IMR-90 (cell line): ENCODE measurements at regions not wholly inside any gene's neighbourhood (a gene's known extent, or its start where the extent isn't known, plus 50 kb on each side); places are given as distances from the start of the nearest gene placed in this dataset.

Experiments used
- ATAC-seq: fragments of 200-7000 bp; cut with Tn5 transposase; 2 replicates; pipeline ENCODE4 v1.9.1; 2020; ENCODE audit warnings: low read depth, mild to moderate bottlenecking, moderate library complexity
- BruUV-seq: library from RNA; stranded (reverse); fragments of 400-500 nt; replicated peaks from 2 replicates; lab custom pipeline; 2021; lab: Mats Ljungman, UMichigan
- CTCF ChIA-PET: fragments of 300-600 bp; formaldehyde crosslinking; extraction: SDS; loops from one replicate; lab custom pipeline; 2021; ENCODE audit warnings: antibody characterized with exemption; lab: Yijun Ruan, JAX
- POLR2A ChIA-PET: fragments of 300-600 bp; sonication (Branson Sonifier 250); formaldehyde crosslinking; loops from one replicate; lab custom pipeline; 2022; ENCODE audit warnings: antibody characterized with exemption; ENCODE audit not compliant: unreplicated experiment; lab: Charles Lee
- DNase-seq: peaks from one replicate; pipeline ENCODE4 v3.0.0; 2013
- H2AFZ ChIP-seq: replicated peaks from 2 replicates; pipeline ENCODE3; 2013; ENCODE audit warnings: low read length, mild to moderate bottlenecking; ENCODE audit not compliant: poor library complexity
- H2AK5ac ChIP-seq: 2 replicates; pipeline ENCODE4 v1.6.1; 2013; ENCODE audit warnings: low read depth, low read length, inconsistent platforms
- H2AK9ac ChIP-seq: replicated peaks from 2 replicates; pipeline ENCODE3; 2013; ENCODE audit warnings: mild to moderate bottlenecking, low read depth, low read length, moderate library complexity; ENCODE audit not compliant: poor library complexity
- H2BK120ac ChIP-seq: 2 replicates; pipeline ENCODE4 v1.6.1; 2013; ENCODE audit warnings: low read depth, low read length, inconsistent platforms
- H2BK15ac ChIP-seq: 3 replicates; pipeline ENCODE4 v1.6.1; 2013; ENCODE audit warnings: low read depth, low read length, inconsistent platforms
- H2BK20ac ChIP-seq: 2 replicates; pipeline ENCODE4 v1.6.1; 2013; ENCODE audit warnings: low read depth, mild to moderate bottlenecking, inconsistent platforms, low read length, moderate library complexity
- H2BK5ac ChIP-seq: 2 replicates; pipeline ENCODE4 v1.6.1; 2013; ENCODE audit warnings: mild to moderate bottlenecking, low read depth, low read length, inconsistent platforms; ENCODE audit not compliant: poor library complexity, severe bottlenecking
- H3K14ac ChIP-seq: replicated peaks from 2 replicates; pipeline ENCODE4 v1.6.1; 2013; ENCODE audit warnings: low read depth, low read length, inconsistent platforms
- H3K18ac ChIP-seq: 2 replicates; pipeline ENCODE4 v1.6.1; 2013; ENCODE audit warnings: low read depth, low read length, control low read depth
- H3K23ac ChIP-seq: 2 replicates; pipeline ENCODE4 v1.6.1; 2013; ENCODE audit warnings: low read depth, low read length, inconsistent platforms
- H3K27ac ChIP-seq: 2 replicates; pipeline ENCODE4 v1.5.1; 2013; ENCODE audit warnings: mild to moderate bottlenecking, control low read depth, low read length; ENCODE audit not compliant: insufficient read depth
- H3K27me3 ChIP-seq: 2 replicates; pipeline ENCODE4 v1.6.1; 2013; ENCODE audit warnings: low read length; ENCODE audit not compliant: control insufficient read depth, insufficient read depth
- H3K36me3 ChIP-seq: 2 replicates; pipeline ENCODE4 v1.6.1; 2013; ENCODE audit warnings: low read length, mixed read lengths; ENCODE audit not compliant: control insufficient read depth, insufficient read depth
- H3K4ac ChIP-seq: 2 replicates; pipeline ENCODE4 v1.6.1; 2013; ENCODE audit warnings: low read depth, low read length, inconsistent platforms
- H3K4me1 ChIP-seq: 2 replicates; pipeline ENCODE4 v1.6.1; 2013; ENCODE audit warnings: low read length, mixed read lengths; ENCODE audit not compliant: control insufficient read depth, insufficient read depth
- H3K4me2 ChIP-seq: 2 replicates; pipeline ENCODE4 v1.6.1; 2013; ENCODE audit warnings: low read depth, mild to moderate bottlenecking, control low read depth, low read length, moderate library complexity
- H3K4me3 ChIP-seq: 2 replicates; pipeline ENCODE4 v1.5.1; 2013; ENCODE audit warnings: low read depth, mild to moderate bottlenecking, control low read depth, low read length, moderate library complexity; ENCODE audit not compliant: insufficient read depth
- H3K56ac ChIP-seq: 2 replicates; pipeline ENCODE4 v1.6.1; 2013; ENCODE audit warnings: low read length, inconsistent platforms; ENCODE audit not compliant: insufficient read depth; ENCODE audit errors: extremely low read depth
- H3K79me1 ChIP-seq, 2 experiments: 2 replicates each; pipeline ENCODE4 v1.6.1; 2013; ENCODE audit warnings: low read length in 2 of 2, inconsistent platforms in 1 of 2, low read depth in 1 of 2
- H3K9ac ChIP-seq: 2 replicates; pipeline ENCODE4 v1.6.1; 2013; ENCODE audit warnings: low read depth, low read length, control low read depth
- H3K9me1 ChIP-seq: 2 replicates; pipeline ENCODE4 v1.6.1; 2013; ENCODE audit warnings: low read length, inconsistent platforms; ENCODE audit not compliant: insufficient read depth
- H3K9me3 ChIP-seq: 2 replicates; pipeline ENCODE4 v1.6.1; 2013; ENCODE audit warnings: low read length; ENCODE audit not compliant: control insufficient read depth, insufficient read depth
- H4K20me1 ChIP-seq: 2 replicates; pipeline ENCODE4 v1.6.1; 2013; ENCODE audit warnings: low read length, inconsistent platforms; ENCODE audit not compliant: insufficient read depth
- H4K5ac ChIP-seq: 2 replicates; pipeline ENCODE4 v1.6.1; 2013; ENCODE audit warnings: mild to moderate bottlenecking, low read depth, low read length, control low read depth
- H4K8ac ChIP-seq, 2 experiments: 2 replicates each; pipeline ENCODE4 v1.6.1; 2013; ENCODE audit warnings: low read depth in 2 of 2, low read length in 2 of 2, control low read depth in 1 of 2, inconsistent platforms in 1 of 2
- H4K91ac ChIP-seq: 2 replicates; pipeline ENCODE4 v1.6.1; 2013; ENCODE audit warnings: low read depth, low read length, inconsistent platforms; ENCODE audit not compliant: insufficient read depth
- MAFK ChIP-seq: IDR thresholded peaks from 2 replicates; pipeline ENCODE4 v1.6.1; 2012; ENCODE audit warnings: low read depth, low read length, improper control_type of control experiment
- MXI1 ChIP-seq: IDR thresholded peaks from 2 replicates; pipeline ENCODE4 v1.6.1; 2012; ENCODE audit warnings: low read depth, mild to moderate bottlenecking, low read length, moderate library complexity, borderline replicate concordance
- NFE2L2 ChIP-seq: fragments of 150-350 bp; IDR thresholded peaks from 2 replicates; pipeline ENCODE4 v1.6.1; 2016; ENCODE audit warnings: low read depth, mild to moderate bottlenecking, low read length
- POLR2A ChIP-seq: IDR thresholded peaks from 2 replicates; pipeline ENCODE4 v1.6.1; 2012; ENCODE audit warnings: mild to moderate bottlenecking, low read depth, low read length
- RAD21 ChIP-seq: IDR thresholded peaks from 2 replicates; pipeline ENCODE4 v1.6.1; 2012; ENCODE audit warnings: low read length, improper control_type of control experiment
- RCOR1 ChIP-seq: IDR thresholded peaks from 2 replicates; pipeline ENCODE4 v1.6.1; 2012; ENCODE audit warnings: mild to moderate bottlenecking, low read length, improper control_type of control experiment; ENCODE audit not compliant: insufficient replicate concordance
- RFX5 ChIP-seq: IDR thresholded peaks from 2 replicates; pipeline ENCODE4 v1.8.0; 2012; ENCODE audit warnings: low read depth, mild to moderate bottlenecking, low read length, moderate library complexity
- SMC3 ChIP-seq: fragments of 150-350 bp; IDR thresholded peaks from 2 replicates; pipeline ENCODE4 v1.6.1; 2016; ENCODE audit warnings: low read depth, mild to moderate bottlenecking, antibody characterized with exemption, low read length, moderate library complexity
- WGBS, 2 experiments: methylation state at CpG; one replicate each; pipeline versions ENCODE4 v1.1.5 to v1.1.7; 2013; ENCODE audit warnings: missing lambda C conversion rate in 2 of 2; ENCODE audit not compliant: insufficient read length in 1 of 2; ENCODE audit errors: extremely low coverage in 2 of 2; 5-methylcytosine and 5-hydroxymethylcytosine counted together
- dilution Hi-C: fragments of 300-500 bp; cut with HindIII; formaldehyde crosslinking; loops from one replicate; pipeline ENCODE4 v1.14.3; 2018; ENCODE audit warnings: low sequenced_read_pairs; ENCODE audit not compliant: unreplicated experiment
- in situ Hi-C: fragments of 300-500 bp; cut with MboI; formaldehyde crosslinking; loops from 3 replicates; pipeline ENCODE4 v1.14.3; 2019; ENCODE audit warnings: low sequenced_read_pairs, inconsistent platforms, mixed read lengths
- intact Hi-C: fragments of 100-400 bp; cut with micrococcal nuclease; formaldehyde crosslinking; loops from 2 replicates; pipeline ENCODE4 v1.10.0; 2022
- TF ChIP-seq, protein P1 (sequence below): fragments of 150-350 bp; IDR thresholded peaks from 2 replicates; pipeline ENCODE4 v1.6.1; 2016; ENCODE audit warnings: low read depth, mild to moderate bottlenecking, low read length, moderate library complexity, borderline replicate concordance
- TF ChIP-seq, protein P2 (sequence below): fragments of 150-350 bp; IDR thresholded peaks from 2 replicates; pipeline ENCODE4 v1.6.1; 2017; ENCODE audit warnings: mild to moderate bottlenecking, antibody characterized with exemption, low read length, low read depth

DNA sequence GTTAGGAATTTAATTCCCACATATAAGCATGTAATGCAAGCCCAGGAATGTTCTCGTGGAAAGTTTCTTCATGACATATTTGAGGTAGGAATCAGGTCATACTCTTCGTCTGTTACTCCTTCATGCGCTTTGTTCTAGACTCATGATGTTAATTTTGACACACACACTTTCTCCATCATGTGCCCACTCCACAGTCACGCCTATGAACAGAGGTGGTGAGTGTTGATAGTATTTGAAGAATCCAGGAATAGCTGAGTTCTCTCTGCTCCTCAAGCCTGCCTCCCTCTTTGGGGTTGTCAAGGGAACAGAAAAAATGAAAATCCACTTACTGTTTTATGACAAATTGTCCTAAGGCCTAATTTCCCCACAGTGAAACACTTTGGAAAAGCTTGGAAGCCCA lies 117.3 kb upstream of the SERPINE2 start:
- no peak overlapping the region for H3K4me3 ChIP-seq
- H2AK5ac ChIP-seq: no peak overlapping the region
- ChIA-PET POLR2A (no interaction called here), CTCF (no interaction called here)
- H4K91ac ChIP-seq: no peak overlapping the region
- H3K9me3 ChIP-seq: no peaks in the 10 kb centered on the region
- H4K5ac ChIP-seq: no peak overlapping the region
- no peak overlapping the region for H3K27ac ChIP-seq
- TF ChIP-seq RAD21 (no peak), RCOR1 (no peak), MXI1 (no peak), RFX5 (no peak), SMC3 (no peak), NFE2L2 (no peak), MAFK (no peak), POLR2A (no peak)
- TF ChIP-seq, protein P1, sequence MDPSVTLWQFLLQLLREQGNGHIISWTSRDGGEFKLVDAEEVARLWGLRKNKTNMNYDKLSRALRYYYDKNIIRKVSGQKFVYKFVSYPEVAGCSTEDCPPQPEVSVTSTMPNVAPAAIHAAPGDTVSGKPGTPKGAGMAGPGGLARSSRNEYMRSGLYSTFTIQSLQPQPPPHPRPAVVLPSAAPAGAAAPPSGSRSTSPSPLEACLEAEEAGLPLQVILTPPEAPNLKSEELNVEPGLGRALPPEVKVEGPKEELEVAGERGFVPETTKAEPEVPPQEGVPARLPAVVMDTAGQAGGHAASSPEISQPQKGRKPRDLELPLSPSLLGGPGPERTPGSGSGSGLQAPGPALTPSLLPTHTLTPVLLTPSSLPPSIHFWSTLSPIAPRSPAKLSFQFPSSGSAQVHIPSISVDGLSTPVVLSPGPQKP: no peak
- TF ChIP-seq, protein P2, sequence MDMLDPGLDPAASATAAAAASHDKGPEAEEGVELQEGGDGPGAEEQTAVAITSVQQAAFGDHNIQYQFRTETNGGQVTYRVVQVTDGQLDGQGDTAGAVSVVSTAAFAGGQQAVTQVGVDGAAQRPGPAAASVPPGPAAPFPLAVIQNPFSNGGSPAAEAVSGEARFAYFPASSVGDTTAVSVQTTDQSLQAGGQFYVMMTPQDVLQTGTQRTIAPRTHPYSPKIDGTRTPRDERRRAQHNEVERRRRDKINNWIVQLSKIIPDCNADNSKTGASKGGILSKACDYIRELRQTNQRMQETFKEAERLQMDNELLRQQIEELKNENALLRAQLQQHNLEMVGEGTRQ: no peak
- no TSS peak for BruUV-seq
- H2AFZ ChIP-seq: no peak overlapping the region
- in situ Hi-C loops: no loop called here
- H3K9ac ChIP-seq: no peak overlapping the region
- dilution Hi-C loops: no loop called here
- H4K8ac ChIP-seq: no peak overlapping the region
- peak overlapping the region; percentile 16 for H3K14ac ChIP-seq
- H3K36me3 ChIP-seq: no peaks in the 10 kb centered on the region
- peaks cover 5% of the 10 kb centered on the region for H3K4me1 ChIP-seq
- H2BK120ac ChIP-seq: no peak overlapping the region
- no CpG with 5 or more reads among the region's 4 CpGs for WGBS, 2 experiments
- ATAC-seq (no peak), DNase-seq (no peak)
- 0 out of 4 replicates have a peak, but pooled peaks cover 0 to 3% of the 10 kb centered on the region in 2 experiments for H3K79me1 ChIP-seq
- H4K20me1 ChIP-seq: no peaks in the 10 kb centered on the region
- H3K9me1 ChIP-seq: peaks cover 4% of the 10 kb centered on the region; the same call in 1 of the 2 replicates
- H2AK9ac ChIP-seq: no peak overlapping the region
- no peak overlapping the region for H3K56ac ChIP-seq
- H2BK20ac ChIP-seq: no peak overlapping the region
- H3K18ac ChIP-seq: no peak overlapping the region; the same call in 1 of the 2 replicates
- H2BK5ac ChIP-seq: no peak overlapping the region
- intact Hi-C loops: no loop called here
- no peak overlapping the region for H3K4me2 ChIP-seq
- no peak overlapping the region for H3K23ac ChIP-seq
- peak overlapping the region; percentile 49; the same call in 1 of the 3 replicates for H2BK15ac ChIP-seq
- H3K27me3 ChIP-seq: no peaks in the 10 kb centered on the region
- H3K4ac ChIP-seq: no peak overlapping the region; the same call in 1 of the 2 replicates
